ENCODE measurements at regions not wholly inside any gene's neighbourhood (a gene's known extent, or its start where the extent isn't known, plus 50 kb on each side); places are given as distances from the start of the nearest gene placed in this dataset.
A peak's percentile ranks its signal among the peaks of the same experiment; 100 is the strongest.
"Not testable (repeated sequence)": the region's sequence is repeated elsewhere in the genome, so short reads cannot be mapped to it uniquely, and the experiment has no call there.

- no peak for DNase-seq (ENCODE audit: low read depth in 4 of 4, low spot score in 3 of 4)
Measured at GRCh38 chr5:26563979-26564378, 474.4 kb downstream of the CDH9 start.

GRCh38 chr5:26553079-26553478 is 485.3 kb downstream of the CDH9 start:
- DNase-seq (ENCODE audit: low read depth in 4 of 4, low spot score in 3 of 4) = no peak

DNA sequence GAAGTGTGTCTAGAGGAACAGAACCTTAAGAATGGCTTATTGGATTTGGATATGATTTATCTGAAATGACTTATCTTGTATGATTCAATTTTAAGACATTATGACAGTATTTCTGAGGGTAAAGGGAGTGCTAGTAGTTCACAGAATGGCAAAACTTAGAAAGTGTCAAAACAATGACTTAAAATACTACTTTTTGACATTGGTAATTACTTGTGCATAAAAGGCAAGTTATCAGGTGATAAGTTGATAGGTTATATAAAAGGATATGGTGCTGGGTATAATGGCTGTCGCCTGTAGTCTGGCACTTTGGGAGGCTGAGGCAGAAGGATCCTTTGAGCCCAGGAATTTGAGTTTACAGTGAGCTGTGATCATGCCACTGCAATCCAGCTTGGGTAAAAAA is 494.4 kb downstream of the CDH9 start:
- no peak for DNase-seq (ENCODE audit: low read depth in 4 of 4, low spot score in 3 of 4)

- no peak for DNase-seq (ENCODE audit: low read depth in 4 of 4, low spot score in 3 of 4)
Measured at GRCh38 chr5:26538226-26538625, 500.2 kb downstream of the CDH9 start.

- DNase-seq (ENCODE audit: low read depth in 4 of 4, low spot score in 3 of 4) = no peak
Measured at GRCh38 chr5:26535215-26535614, 503.2 kb downstream of the CDH9 start.

- DNase-seq (ENCODE audit: low read depth in 4 of 4, low spot score in 3 of 4) = no peak
Measured at GRCh38 chr5:26530305-26530704, 508.1 kb downstream of the CDH9 start.

DNA sequence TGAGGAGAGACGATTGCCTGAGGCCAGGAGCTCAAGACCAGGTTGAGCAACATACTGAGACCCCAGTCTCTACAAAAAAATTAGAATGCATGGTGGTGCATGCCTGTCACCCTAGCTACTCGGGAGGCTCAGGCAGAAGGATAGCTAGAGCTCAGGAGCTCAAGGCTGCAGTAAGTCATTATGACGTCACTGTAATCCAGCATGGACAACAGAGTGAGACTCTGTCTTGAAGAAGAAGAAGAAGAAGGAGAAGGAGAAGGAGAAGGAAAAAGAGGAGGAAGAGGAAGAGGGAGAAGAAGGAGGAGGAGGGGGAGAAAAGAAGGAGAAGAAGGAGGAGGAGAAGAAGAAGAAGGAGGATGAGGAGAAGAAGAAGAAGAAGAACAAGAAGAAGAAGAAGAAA is 519.1 kb downstream of the CDH9 start:
- no peak for DNase-seq (ENCODE audit: low read depth in 4 of 4, low spot score in 3 of 4)

DNA sequence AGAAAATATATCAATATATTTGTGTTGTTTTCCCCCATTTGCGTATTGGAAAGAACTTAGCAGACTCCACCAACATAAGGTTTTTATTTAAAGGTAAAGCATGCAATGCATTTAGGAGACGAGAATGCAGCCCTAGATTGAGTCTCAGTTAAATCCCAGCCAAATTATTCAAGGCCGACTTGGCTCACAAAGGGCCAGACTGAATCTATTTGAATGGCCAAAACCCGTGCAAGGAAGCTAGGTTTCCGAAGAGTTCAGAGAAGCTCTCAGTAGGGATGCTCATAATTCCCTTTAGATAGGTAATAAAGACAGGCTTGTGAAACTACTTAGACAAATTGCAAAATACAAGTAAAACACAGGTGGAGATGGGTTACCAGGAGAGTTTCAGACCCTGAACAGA is 520.3 kb downstream of the CDH9 start:
- no peak for DNase-seq (ENCODE audit: low read depth in 4 of 4, low spot score in 3 of 4)

GRCh38 chr5:26498972-26499371 is 539.4 kb downstream of the CDH9 start:
- DNase-seq (ENCODE audit: low read depth in 4 of 4, low spot score in 3 of 4) = no peak

DNA sequence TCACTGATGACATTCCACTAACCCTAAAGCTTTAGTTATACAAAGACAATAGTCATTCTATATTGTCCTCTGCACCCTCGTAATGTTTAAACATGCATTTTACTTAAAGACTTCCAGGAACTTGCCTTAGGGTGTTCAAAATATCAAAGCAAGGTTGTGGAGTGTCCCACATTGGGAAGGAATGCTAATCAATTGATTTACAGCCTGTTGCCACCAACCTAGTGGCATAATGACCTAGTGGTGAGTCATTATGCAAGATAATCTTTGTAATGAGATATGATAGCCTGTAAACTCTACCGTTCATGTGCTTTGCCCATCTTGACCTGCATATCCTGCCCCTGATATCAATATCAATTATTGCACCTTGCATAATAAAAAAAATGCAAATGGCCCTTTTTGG is 542.9 kb downstream of the CDH9 start:
- no peak for DNase-seq (ENCODE audit: low read depth in 4 of 4, low spot score in 3 of 4)

DNA sequence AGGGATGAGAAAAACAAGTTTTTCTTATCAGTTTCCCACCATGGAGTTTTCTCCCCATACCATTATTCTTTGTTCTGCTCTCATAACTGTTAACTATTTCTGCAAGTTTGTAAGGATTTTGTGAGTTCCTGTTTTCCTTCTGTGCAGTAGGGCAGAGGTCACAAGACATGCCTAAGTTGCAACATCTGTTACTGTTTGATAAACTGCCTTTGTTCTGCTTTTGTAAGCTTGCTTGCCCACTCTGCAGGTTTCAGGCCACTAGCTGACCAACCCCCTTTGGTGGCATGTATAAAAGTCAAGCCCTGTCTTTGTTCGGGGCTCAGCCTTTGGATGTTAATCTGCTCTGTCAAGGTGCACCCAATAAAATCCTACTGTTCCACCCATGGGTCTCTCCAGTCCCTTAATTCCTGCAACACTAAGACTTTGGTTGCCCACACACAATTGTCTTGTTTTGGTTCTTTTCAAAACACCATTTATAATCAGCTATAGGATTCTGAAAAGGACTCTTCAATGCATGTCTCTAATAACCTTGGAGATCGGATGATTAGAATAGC is 545.4 kb downstream of the CDH9 start:
- no peak for DNase-seq (ENCODE audit: low read depth in 4 of 4, low spot score in 3 of 4)

DNA sequence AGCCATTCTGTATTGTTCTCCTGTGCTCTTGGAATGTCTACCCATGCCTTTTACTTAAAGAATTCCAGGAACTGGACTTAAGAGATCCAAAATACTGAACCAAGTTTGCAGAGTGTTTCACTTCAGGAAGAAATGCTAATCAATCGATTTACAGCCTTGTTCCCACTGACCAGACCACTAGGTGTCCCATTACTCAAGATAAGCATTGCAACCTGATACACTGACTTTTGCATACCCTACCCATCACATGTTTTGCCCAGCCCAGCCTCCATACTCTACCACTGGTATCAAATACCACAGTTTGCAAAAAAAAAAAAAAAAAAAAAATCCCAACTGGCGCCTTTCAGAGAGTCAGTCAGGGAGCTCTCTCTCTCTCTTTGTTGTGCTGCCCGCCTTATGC is 550.8 kb downstream of the CDH9 start:
- DNase-seq (ENCODE audit: low read depth in 4 of 4, low spot score in 3 of 4) = no peak

DNA sequence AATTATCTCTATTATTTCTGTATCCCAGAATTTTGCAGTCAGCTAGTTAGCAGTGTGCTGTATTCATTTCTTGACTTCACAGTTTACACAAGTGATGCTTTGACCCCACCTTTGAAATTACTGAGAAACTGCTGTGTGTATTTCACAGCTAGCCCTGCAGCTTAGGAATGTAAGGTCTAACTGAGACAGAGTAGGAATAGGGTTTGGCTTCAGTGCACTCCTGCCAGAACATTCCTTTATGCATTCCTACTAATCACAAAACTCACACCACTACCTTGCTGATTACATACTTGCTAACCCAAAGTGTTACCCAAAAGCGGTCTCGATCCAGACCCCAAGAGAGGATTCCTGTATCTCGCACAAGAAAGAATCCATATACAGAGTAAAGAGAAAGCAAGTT is 551.8 kb downstream of the CDH9 start:
- no peak for DNase-seq (ENCODE audit: low read depth in 4 of 4, low spot score in 3 of 4)

DNA sequence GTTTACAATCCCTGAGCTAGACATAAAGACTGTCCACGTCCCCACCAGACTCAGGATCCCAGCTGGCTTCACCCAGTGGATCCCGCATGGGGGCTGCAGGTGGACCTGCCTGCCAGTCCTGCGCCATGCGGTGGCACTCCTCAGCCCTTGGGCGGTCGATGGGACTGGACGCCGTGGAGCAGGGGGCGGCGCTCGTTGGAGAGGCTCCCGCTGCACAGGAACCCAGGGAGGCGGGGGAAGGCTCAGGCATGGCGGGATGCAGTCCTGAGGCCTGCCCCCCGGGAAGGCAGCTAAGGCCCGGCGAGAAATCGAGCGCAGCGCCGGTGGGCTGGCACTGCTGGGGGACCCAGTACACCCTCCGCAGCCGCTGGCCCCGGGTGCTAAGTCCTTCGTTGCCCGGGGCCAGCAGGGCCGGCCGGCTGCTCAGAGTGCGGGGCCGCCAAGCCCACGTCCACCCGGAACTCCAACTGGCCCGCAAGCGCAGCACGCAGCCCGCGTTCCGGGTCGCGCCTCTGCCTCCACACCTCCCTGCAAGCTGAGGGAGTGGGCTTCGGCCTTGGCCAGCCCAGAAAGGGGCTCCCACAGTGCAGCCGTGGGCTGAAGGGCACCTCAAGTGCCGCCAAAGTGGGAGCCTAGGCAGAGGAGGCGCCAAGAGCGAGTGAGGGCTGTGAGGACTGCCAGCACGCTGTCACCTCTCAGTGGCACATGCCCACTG is 553.1 kb downstream of the CDH9 start:
- DNase-seq (ENCODE audit: low read depth in 4 of 4, low spot score in 3 of 4) = not testable (repeated sequence)

DNA sequence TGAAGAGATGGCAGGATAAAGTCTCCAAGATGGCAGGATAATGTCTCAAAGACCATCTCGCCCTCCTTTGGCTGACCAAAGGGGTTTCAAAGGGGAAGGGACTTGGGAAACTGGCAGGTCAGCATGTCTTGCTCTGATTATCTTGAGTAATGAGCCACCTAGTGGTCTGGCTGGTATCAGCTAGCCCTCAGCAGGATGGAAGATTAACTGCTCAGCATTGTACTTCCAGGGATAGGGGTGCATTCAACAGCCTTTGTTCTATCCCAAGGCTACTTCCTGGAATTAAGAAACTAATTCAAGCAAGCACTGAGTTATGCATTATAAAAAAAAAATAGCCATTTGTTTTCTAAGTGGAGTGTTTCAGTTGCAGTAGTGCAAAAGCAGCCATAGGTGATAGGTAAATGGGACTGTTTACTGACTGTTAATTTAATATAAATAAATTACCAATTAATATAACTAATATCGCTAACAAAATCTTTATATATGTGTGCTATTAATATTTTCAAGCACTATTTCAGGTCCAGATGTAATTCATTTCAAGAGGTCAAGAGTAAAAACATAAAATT is 555.5 kb downstream of the CDH9 start:
- DNase-seq (ENCODE audit: low read depth in 4 of 4, low spot score in 3 of 4) = peak in 3 of 4 donors; percentile 3 to 5 (median 4)

- DNase-seq (ENCODE audit: low read depth in 4 of 4, low spot score in 3 of 4) = no peak
Measured at GRCh38 chr5:26482076-26482809, 556.1 kb downstream of the CDH9 start.

GRCh38 chr5:26470439-26470838 is 567.9 kb downstream of the CDH9 start:
- DNase-seq (ENCODE audit: low read depth in 4 of 4, low spot score in 3 of 4) = no peak

- DNase-seq (ENCODE audit: low read depth in 4 of 4, low spot score in 3 of 4) = no peak
Measured at GRCh38 chr5:26439121-26439520, 599.3 kb downstream of the CDH9 start.

DNA sequence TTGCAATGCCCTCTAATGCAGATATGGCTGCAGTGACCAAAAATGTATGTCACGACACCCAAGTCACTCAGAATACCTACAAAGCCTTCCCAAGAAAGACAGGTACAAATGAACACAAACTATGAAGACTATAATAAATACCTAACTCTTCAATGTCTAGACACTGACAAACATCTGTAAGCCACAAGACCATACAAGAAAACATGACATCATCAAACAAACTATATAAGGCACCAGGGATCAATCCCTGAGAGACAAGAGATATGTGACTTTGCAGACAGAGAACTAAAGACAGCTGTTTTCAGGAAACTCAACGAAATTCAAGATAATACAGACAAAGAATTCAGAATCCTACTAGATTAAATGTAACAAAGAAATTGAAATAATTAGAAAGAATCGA is 603.7 kb downstream of the CDH9 start:
- no peak for DNase-seq (ENCODE audit: low read depth in 4 of 4, low spot score in 3 of 4)

- no peak for DNase-seq (ENCODE audit: low read depth in 4 of 4, low spot score in 3 of 4)
Measured at GRCh38 chr5:26432386-26432785, 606.0 kb downstream of the CDH9 start.

DNA sequence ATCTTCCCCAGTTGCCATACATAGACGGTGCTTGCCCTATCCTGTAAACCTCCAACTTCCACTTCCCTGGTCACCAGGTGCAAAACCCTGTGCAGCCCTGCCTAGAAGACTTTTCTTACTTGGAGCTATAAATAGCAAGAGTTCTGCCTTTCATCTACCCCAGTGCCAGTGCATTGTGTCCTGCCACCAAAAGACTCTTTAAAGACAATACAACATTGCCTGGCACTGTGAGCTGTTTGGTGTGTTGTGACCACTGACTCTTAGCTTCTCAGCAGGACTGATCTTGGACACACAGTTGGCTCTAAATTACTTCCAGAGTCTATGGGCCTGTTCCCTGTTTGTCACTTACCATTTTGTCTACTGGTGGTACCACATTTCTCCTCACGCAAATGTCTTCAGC is 608.1 kb downstream of the CDH9 start:
- DNase-seq (ENCODE audit: low read depth in 4 of 4, low spot score in 3 of 4) = no peak

DNA sequence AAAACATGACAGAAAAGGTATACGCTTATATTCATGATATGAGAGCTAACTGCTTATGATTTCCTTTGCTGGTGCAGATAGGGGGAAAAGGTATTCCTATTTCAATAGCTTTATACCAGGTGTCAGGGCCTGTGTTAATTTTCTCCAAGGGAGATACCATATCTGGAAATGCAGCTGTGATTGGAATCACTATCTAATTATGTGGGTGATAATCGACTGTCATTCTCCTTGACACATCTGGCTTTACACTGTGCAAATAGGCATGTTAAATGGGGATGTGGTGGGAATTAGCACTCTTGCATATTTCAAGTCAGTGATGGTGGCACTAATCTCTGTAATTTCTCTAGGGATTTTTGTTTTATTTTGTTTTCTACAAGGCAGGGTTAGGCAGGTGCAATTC is 611.1 kb downstream of the CDH9 start:
- DNase-seq (ENCODE audit: low read depth in 4 of 4, low spot score in 3 of 4) = no peak
